ENCODE measurements at regions not wholly inside any gene's neighbourhood (a gene's known extent, or its start where the extent isn't known, plus 50 kb on each side); places are given as distances from the start of the nearest gene placed in this dataset.
"Not testable (repeated sequence)": the region's sequence is repeated elsewhere in the genome, so short reads cannot be mapped to it uniquely, and the experiment has no call there.

- H3K56ac ChIP-seq (ENCODE audit: insufficient read length, low read depth, low read length); H3T11ph ChIP-seq (ENCODE audit: low read length); H2BK12ac ChIP-seq (ENCODE audit: insufficient read length, low read depth, low read length); H3K23me2 ChIP-seq (ENCODE audit: insufficient read length, low read depth, low read length, poor library complexity, severe bottlenecking); H3K9ac ChIP-seq (ENCODE audit: extremely low read depth, insufficient read length, low read length); H2BK120ac ChIP-seq (ENCODE audit: low read depth, low read length, poor library complexity, severe bottlenecking); H3K14ac ChIP-seq (ENCODE audit: insufficient read depth, low read length); H4K20me1 ChIP-seq (ENCODE audit: control insufficient read depth, insufficient read depth, insufficient read length); H4K5ac ChIP-seq (ENCODE audit: insufficient read length, low read depth, low read length); H3K4me2 ChIP-seq (ENCODE audit: insufficient read depth, insufficient read length, low read length); H4K8ac ChIP-seq (replicated peaks; ENCODE audit: insufficient read length, low read depth, low read length); H2BK5ac ChIP-seq (ENCODE audit: insufficient read length, low read length); H3K79me1 ChIP-seq (ENCODE audit: insufficient read depth, low read depth, low read length, poor library complexity, severe bottlenecking); H2AK5ac ChIP-seq (ENCODE audit: insufficient read length, low read length); H3K27me3 ChIP-seq (ENCODE audit: insufficient read depth, low read length); H3K9me3 ChIP-seq (ENCODE audit: control insufficient read depth, low read depth, low read length); H3K27ac ChIP-seq (ENCODE audit: insufficient read length, low read depth, low read length); H3K79me2 ChIP-seq (ENCODE audit: insufficient read depth, low read length); H2AFZ ChIP-seq (ENCODE audit: low read length); H3K27ac Mint-ChIP-seq; H2BK15ac ChIP-seq (ENCODE audit: low read depth, low read length); H3K4ac ChIP-seq (ENCODE audit: low read depth, low read length); H4K91ac ChIP-seq (ENCODE audit: insufficient read length, low read depth, low read length); H3K4me1 ChIP-seq (ENCODE audit: insufficient read depth, low read length); H3K18ac ChIP-seq (ENCODE audit: insufficient read length, low read depth, low read length); H3K27me3 Mint-ChIP-seq (ENCODE audit: low read depth); H2BK20ac ChIP-seq (ENCODE audit: low read depth, low read length, poor library complexity, severe bottlenecking); H3K23ac ChIP-seq (ENCODE audit: insufficient read length, low read depth, low read length): not testable (repeated sequence)
- peaks cover 18 to 21% of the 10 kb centered on the region in 2 experiments for H3K9me3 Mint-ChIP-seq
- DNase-seq, result peak; percentile 65
- WGBS (ENCODE audit: extremely low coverage, insufficient read length, low lambda C conversion rate), result no CpG with 5 or more reads among the region's 10 CpGs
- peak overlapping the region in 1 of 2 experiments; percentile 49; a peak in 2 of 5 replicates for H3K4me3 Mint-ChIP-seq
- peaks cover 6 to 16% (median 8%) of the 10 kb centered on the region in 3 experiments; a peak in 6 of 7 replicates for H3K36me3 Mint-ChIP-seq (ENCODE audit: insufficient read depth in 1 of 3, low read depth in 3 of 3)
- H3K4me1 Mint-ChIP-seq, result peaks cover 9 to 12% of the 10 kb centered on the region in 2 experiments; a peak in 3 of 4 replicates
Observed at GRCh38 chr5:101180365-101180764, 277.3 kb upstream of the ST8SIA4 start.

Measured in H9 (cell line).